LNCaP clone FGC (cell line): ENCODE measurements at regions not wholly inside any gene's neighbourhood (a gene's known extent, or its start where the extent isn't known, plus 50 kb on each side); places are given as distances from the start of the nearest gene placed in this dataset.

ENCODE experiments used
- DNase-seq: peaks from one replicate; pipeline ENCODE4 v3.0.0-alpha.2; 2011; ENCODE audit warnings: low read depth
- H3K4me3 ChIP-seq: 2 replicates; pipeline ENCODE4 v1.5.1; 2011; ENCODE audit warnings: mild to moderate bottlenecking, low read depth, low read length, control low read depth
- TF ChIP-seq, protein P1 (sequence below): IDR thresholded peaks from 2 replicates; pipeline ENCODE4 v1.5.1; 2012; ENCODE audit warnings: mild to moderate bottlenecking; ENCODE audit not compliant: control insufficient read depth, insufficient read depth; ENCODE audit errors: extremely low read depth

DNA sequence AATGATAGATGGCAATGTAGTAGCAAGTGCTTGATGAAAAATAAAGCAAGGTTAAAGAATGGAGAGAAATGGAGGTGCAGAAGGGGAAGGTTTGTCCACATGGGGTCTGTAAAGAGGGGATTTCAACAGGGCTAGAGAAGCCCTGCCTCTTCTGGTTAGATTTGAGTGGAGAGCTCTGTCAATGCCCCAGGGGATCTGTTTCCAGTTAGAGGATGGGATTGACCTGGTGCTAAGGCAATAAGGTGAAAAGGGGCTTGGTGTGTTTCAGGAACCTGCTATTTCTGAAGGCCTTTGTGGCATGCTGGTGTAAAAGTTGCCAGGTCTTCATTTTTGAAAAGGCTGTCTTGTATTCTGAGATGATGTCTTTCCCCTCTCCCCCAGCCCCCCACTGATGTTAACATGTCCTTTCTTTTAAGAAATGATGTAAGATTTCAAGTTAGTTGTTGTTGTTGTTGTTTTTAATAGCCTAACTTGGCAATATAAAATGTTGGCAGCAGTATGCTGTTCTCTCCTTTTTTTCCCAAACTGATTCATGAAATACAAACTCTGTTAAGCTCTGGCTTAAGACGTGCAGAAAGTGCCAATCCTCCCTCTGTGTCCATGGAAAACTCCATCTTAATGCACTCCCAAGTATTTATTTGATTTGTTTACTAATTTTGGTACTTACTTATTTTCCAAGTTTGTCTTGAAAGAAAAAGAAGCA, 370.3 kb upstream of the ADGRL2 start:
- TF ChIP-seq, protein P1, sequence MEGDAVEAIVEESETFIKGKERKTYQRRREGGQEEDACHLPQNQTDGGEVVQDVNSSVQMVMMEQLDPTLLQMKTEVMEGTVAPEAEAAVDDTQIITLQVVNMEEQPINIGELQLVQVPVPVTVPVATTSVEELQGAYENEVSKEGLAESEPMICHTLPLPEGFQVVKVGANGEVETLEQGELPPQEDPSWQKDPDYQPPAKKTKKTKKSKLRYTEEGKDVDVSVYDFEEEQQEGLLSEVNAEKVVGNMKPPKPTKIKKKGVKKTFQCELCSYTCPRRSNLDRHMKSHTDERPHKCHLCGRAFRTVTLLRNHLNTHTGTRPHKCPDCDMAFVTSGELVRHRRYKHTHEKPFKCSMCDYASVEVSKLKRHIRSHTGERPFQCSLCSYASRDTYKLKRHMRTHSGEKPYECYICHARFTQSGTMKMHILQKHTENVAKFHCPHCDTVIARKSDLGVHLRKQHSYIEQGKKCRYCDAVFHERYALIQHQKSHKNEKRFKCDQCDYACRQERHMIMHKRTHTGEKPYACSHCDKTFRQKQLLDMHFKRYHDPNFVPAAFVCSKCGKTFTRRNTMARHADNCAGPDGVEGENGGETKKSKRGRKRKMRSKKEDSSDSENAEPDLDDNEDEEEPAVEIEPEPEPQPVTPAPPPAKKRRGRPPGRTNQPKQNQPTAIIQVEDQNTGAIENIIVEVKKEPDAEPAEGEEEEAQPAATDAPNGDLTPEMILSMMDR = no peak
- no peak overlapping the region for H3K4me3 ChIP-seq
- no peak for DNase-seq

- no peak for DNase-seq
- no peak overlapping the region for H3K4me3 ChIP-seq
- TF ChIP-seq, protein P1 = no peak
Observed at GRCh38 chr1:81428998-81429397, 371.7 kb upstream of the ADGRL2 start.

- TF ChIP-seq, protein P1 = no peak
- DNase-seq = no peak
- H3K4me3 ChIP-seq = no peak overlapping the region
Observed at GRCh38 chr1:81424816-81425215, 375.9 kb upstream of the ADGRL2 start.

GRCh38 chr1:81424061-81424460, 376.7 kb upstream of the ADGRL2 start:
- no peak overlapping the region for H3K4me3 ChIP-seq
- no peak for DNase-seq
- TF ChIP-seq, protein P1 = no peak

- DNase-seq = no peak
- TF ChIP-seq, protein P1 = no peak
- no peak overlapping the region for H3K4me3 ChIP-seq
Observed at GRCh38 chr1:81420760-81421159, 380.0 kb upstream of the ADGRL2 start.

DNA sequence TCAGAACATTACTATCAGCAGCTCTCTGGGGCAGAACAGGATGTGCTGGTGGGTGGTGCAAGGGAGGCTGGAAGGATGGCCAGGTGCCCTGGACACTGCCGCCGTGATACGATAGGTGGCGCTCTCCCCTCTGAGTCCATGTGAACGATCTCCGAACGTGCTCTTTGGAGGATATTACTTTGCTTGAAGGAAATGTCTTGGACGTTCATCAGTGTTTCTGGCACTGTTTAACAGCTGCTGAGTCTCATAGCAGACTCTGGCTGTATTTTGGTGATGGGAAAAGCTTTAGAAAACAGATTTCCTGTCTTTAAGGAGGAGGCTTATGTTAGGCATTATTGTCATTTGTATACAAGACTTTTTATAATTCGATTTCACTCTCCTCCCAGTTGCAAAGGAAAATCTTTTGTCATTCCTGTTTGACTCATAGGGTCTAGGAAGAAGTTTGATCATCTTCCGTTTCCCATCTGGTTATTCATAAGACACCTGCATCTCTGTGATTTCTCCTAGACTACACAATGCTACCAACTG, 386.2 kb upstream of the ADGRL2 start:
- DNase-seq = no peak
- H3K4me3 ChIP-seq = no peak overlapping the region
- TF ChIP-seq, protein P1 = peak; percentile 59

- no peak for DNase-seq
- no peak overlapping the region for H3K4me3 ChIP-seq
- TF ChIP-seq, protein P1 = no peak
Observed at GRCh38 chr1:81412954-81413353, 387.8 kb upstream of the ADGRL2 start.
